ENCODE measurements at regions not wholly inside any gene's neighbourhood (a gene's known extent, or its start where the extent isn't known, plus 50 kb on each side); places are given as distances from the start of the nearest gene placed in this dataset.

- no peak overlapping the region for H3K4me3 Mint-ChIP-seq
- Histone ChIP-seq H3K4me2 (no peak overlapping the region), H3K36me3 (no peaks in the 10 kb centered on the region), H3F3A (ENCODE audit: low read depth) (no peaks in the 10 kb centered on the region), H3K79me2 (ENCODE audit: low read depth) (no peaks in the 10 kb centered on the region), H3K9ac (no peak overlapping the region), H3K4me1 (no peaks in the 10 kb centered on the region), H4K20me1 (ENCODE audit: low read depth) (no peaks in the 10 kb centered on the region), H3K27me3 (peaks cover 2% of the 10 kb centered on the region), H3K9me3 (ENCODE audit: low read depth) (peaks cover 7% of the 10 kb centered on the region), H2AFZ (replicated peaks) (peak overlapping the region; percentile 63), H3K4me3 (no peak overlapping the region), H3K27ac (no peak overlapping the region)
- peaks cover 3% of the 10 kb centered on the region for H3K27me3 Mint-ChIP-seq (ENCODE audit: insufficient read depth, low read depth)
- no peak for DNase-seq (ENCODE audit: low spot score)
- TF ChIP-seq EZH2 (IDR thresholded peaks at IDR 0.05), result no peak
- H3K9me3 Mint-ChIP-seq, result peaks cover 52% of the 10 kb centered on the region
- H3K36me3 Mint-ChIP-seq, result peaks cover 12% of the 10 kb centered on the region
- H3K27ac Mint-ChIP-seq, result no peak overlapping the region
- H3K4me1 Mint-ChIP-seq, result peaks cover 6% of the 10 kb centered on the region
Measured at GRCh38 chr2:341017-341542, 53.2 kb upstream of the ALKAL2 start.
